Left ventricle myocardium inferior (tissue), 1 donor: ENCODE measurements at regions not wholly inside any gene's neighbourhood (a gene's known extent, or its start where the extent isn't known, plus 50 kb on each side); places are given as distances from the start of the nearest gene placed in this dataset.

ENCODE experiments used
- DNase-seq: peaks from one replicate; pipeline ENCODE4 v3.0.0-alpha.2; 2020
- H3K27ac ChIP-seq: fragments of 200-600 bp; replicated peaks from 2 replicates; pipeline ENCODE4 v1.8.0; 2021
- H3K27me3 ChIP-seq: fragments of 200-600 bp; 2 replicates; pipeline ENCODE4 v1.8.0; 2021; ENCODE audit warnings: low read depth
- H3K36me3 ChIP-seq: fragments of 200-600 bp; 2 replicates; pipeline ENCODE4 v1.8.0; 2021
- H3K4me1 ChIP-seq: fragments of 200-600 bp; 2 replicates; pipeline ENCODE4 v1.8.0; 2021
- H3K4me3 ChIP-seq: fragments of 200-600 bp; 2 replicates; pipeline ENCODE4 v1.8.0; 2021; ENCODE audit warnings: mild to moderate bottlenecking, moderate library complexity
- H3K9me3 ChIP-seq: fragments of 200-600 bp; replicated peaks from 2 replicates; pipeline ENCODE4 v1.8.0; 2021
- CTCF ChIP-seq: fragments of 200-600 bp; IDR thresholded peaks from 2 replicates; pipeline ENCODE4 v1.8.0; 2021; ENCODE audit warnings: antibody characterized with exemption, mild to moderate bottlenecking, borderline replicate concordance
- intact Hi-C: fragments of 100-400 bp; cut with micrococcal nuclease; formaldehyde crosslinking; loops from one replicate; pipeline ENCODE4 v1.11.0; 2022
- donor health status: DM: no; HTN: yes; CAD: no; lungs with severe emphysema.

GRCh38 chr4:147334478-147334877, 146.4 kb upstream of the EDNRA start:
- H3K4me3 ChIP-seq = no peak overlapping the region
- H3K27me3 ChIP-seq = no peaks in the 10 kb centered on the region
- H3K27ac ChIP-seq = peak overlapping the region; percentile 20
- intact Hi-C loops = no loop called here
- TF ChIP-seq CTCF = no peak
- DNase-seq = no peak
- no peaks in the 10 kb centered on the region for H3K9me3 ChIP-seq
- no peaks in the 10 kb centered on the region for H3K36me3 ChIP-seq
- H3K4me1 ChIP-seq = peaks cover 7% of the 10 kb centered on the region

- H3K4me3 ChIP-seq = no peak overlapping the region
- no peaks in the 10 kb centered on the region for H3K9me3 ChIP-seq
- no peak overlapping the region for H3K27ac ChIP-seq
- TF ChIP-seq CTCF = no peak
- DNase-seq = no peak
- no peaks in the 10 kb centered on the region for H3K36me3 ChIP-seq
- peaks cover 5% of the 10 kb centered on the region for H3K4me1 ChIP-seq
- intact Hi-C loops = no loop called here
- H3K27me3 ChIP-seq = no peaks in the 10 kb centered on the region
Measured at GRCh38 chr4:147335183-147335582, 145.7 kb upstream of the EDNRA start.

- no peaks in the 10 kb centered on the region for H3K36me3 ChIP-seq
- H3K9me3 ChIP-seq = no peaks in the 10 kb centered on the region
- no peak overlapping the region for H3K27ac ChIP-seq
- no peaks in the 10 kb centered on the region for H3K27me3 ChIP-seq
- no peak overlapping the region for H3K4me3 ChIP-seq
- intact Hi-C loops = no loop called here
- DNase-seq = no peak
- no peak for TF ChIP-seq CTCF
- peaks cover 5% of the 10 kb centered on the region for H3K4me1 ChIP-seq
Measured at GRCh38 chr4:147336252-147336651, 144.6 kb upstream of the EDNRA start.

- intact Hi-C loops = no loop called here
- DNase-seq = no peak
- no peak for TF ChIP-seq CTCF
- H3K27me3 ChIP-seq = no peaks in the 10 kb centered on the region
- no peak overlapping the region for H3K27ac ChIP-seq
- H3K9me3 ChIP-seq = no peaks in the 10 kb centered on the region
- no peak overlapping the region for H3K4me3 ChIP-seq
- no peaks in the 10 kb centered on the region for H3K36me3 ChIP-seq
- peaks cover 2% of the 10 kb centered on the region for H3K4me1 ChIP-seq
Measured at GRCh38 chr4:147339100-147339499, 141.8 kb upstream of the EDNRA start.

GRCh38 chr4:147340111-147340510, 140.8 kb upstream of the EDNRA start:
- Histone ChIP-seq H3K4me3 (no peak overlapping the region), H3K9me3 (no peaks in the 10 kb centered on the region), H3K27ac (no peak overlapping the region), H3K36me3 (no peaks in the 10 kb centered on the region), H3K27me3 (no peaks in the 10 kb centered on the region), H3K4me1 (no peaks in the 10 kb centered on the region)
- TF ChIP-seq CTCF = no peak
- intact Hi-C loops = no loop called here
- DNase-seq = no peak
